A549 (cell line): ENCODE measurements at regions not wholly inside any gene's neighbourhood (a gene's known extent, or its start where the extent isn't known, plus 50 kb on each side); places are given as distances from the start of the nearest gene placed in this dataset.

ENCODE experiments used
- ATAC-seq, 2 experiments: fragments of 200-7000 bp in 1 of 2; fragments of >200 bp in 1 of 2; cut with Nextera tagmentation in 1 of 2; cut with Tn5 transposase in 1 of 2; 3 replicates each; pipeline versions ENCODE4 v1.8.0 to v1.9.1; 2018 to 2020; ENCODE audit warnings: mild to moderate bottlenecking in 1 of 2, moderate library complexity in 1 of 2
- CTCF ChIA-PET: fragments of 300-600 bp; sonication (Branson Sonifier 250); formaldehyde crosslinking; extraction: SDS; loops from one replicate; lab custom pipeline; 2021; ENCODE audit warnings: antibody characterized with exemption, inconsistent platforms; lab: Yijun Ruan, JAX
- POLR2A ChIA-PET: fragments of 350-600 bp; formaldehyde crosslinking; extraction: SDS; loops from one replicate; lab custom pipeline; 2021; ENCODE audit warnings: antibody characterized with exemption, inconsistent platforms; lab: Yijun Ruan, JAX
- DNase-seq, 2 experiments: peaks; one replicate each; pipeline versions ENCODE4 v3.0.0 to v3.0.0-alpha.2; 2011 to 2016; ENCODE audit warnings: low read depth in 1 of 2, low spot score in 1 of 2
- FAIRE-seq: peaks from 2 replicates; lab custom pipeline; 2011; peaks lifted over from hg19 to GRCh38; lab: Jason Lieb, UNC
- H3K27ac ChIP-seq, 2 experiments: fragments of >200 bp; sonication (Bioruptor Twin); formaldehyde crosslinking; 3 replicates each; pipeline ENCODE4 v1.5.1; 2016 to 2017
- H3K4me1 ChIP-seq: fragments of >200 bp; sonication (Bioruptor Twin); formaldehyde crosslinking; 3 replicates; pipeline ENCODE4 v1.6.1; 2016
- H3K4me2 ChIP-seq: fragments of >200 bp; sonication (Bioruptor Twin); formaldehyde crosslinking; 3 replicates; pipeline ENCODE4 v1.6.1; 2016
- H3K4me3 ChIP-seq: fragments of >200 bp; sonication (Bioruptor Twin); formaldehyde crosslinking; 3 replicates; pipeline ENCODE4 v1.5.1; 2016
- H3K9me3 ChIP-seq: fragments of >200 bp; sonication (Bioruptor Twin); formaldehyde crosslinking; 3 replicates; pipeline ENCODE4 v1.6.1; 2016
- CBX8 ChIP-seq: fragments of 200-600 bp; sonication (generic); IDR thresholded peaks from 2 replicates; pipeline ENCODE4 v1.6.1; 2016
- MAFK ChIP-seq: fragments of 450-650 bp; IDR thresholded peaks from 2 replicates; pipeline ENCODE4 v1.6.1; 2014; ENCODE audit not compliant: partially characterized antibody
- NFE2L2 ChIP-seq: fragments of 150-350 bp; conservative IDR thresholded peaks from 2 replicates; pipeline ENCODE4 v1.6.1; 2014; ENCODE audit warnings: low read length
- WGBS: methylation state at CpG from one replicate; pipeline ENCODE4 v1.1.6; 2017; ENCODE audit errors: missing lambda C conversion rate; 5-methylcytosine and 5-hydroxymethylcytosine counted together

GRCh38 chr7:155247479-155248365 is 50.0 kb upstream of the INSIG1 start:
- ChIA-PET POLR2A (interaction anchor here (1.4 kb wide), 1 partner anchor 50 kb away, joined by 3 read pairs; the partner anchor contains the start of gene INSIG1), CTCF (interaction anchor here (1.8 kb wide), 1 partner anchor 97 kb away, joined by 7 read pairs; no protein-coding TSS in a partner anchor)
- WGBS: 56% methylated on average over 14 of the region's 14 CpGs
- Histone ChIP-seq H3K4me1 (no peaks in the 10 kb centered on the region), H3K4me3 (no peak overlapping the region), H3K4me2 (no peak overlapping the region)
- ATAC-seq (no peak), DNase-seq (no peak), FAIRE-seq (no peak)
- TF ChIP-seq MAFK (peak; percentile 65), CBX8 (no peak), NFE2L2 (peak; percentile 62; the same call in 1 of the 2 replicates)
- TF ChIP-seq, all 56 proteins: peak for 2
- Histone ChIP-seq H3K27ac (peak overlapping the region in 1 of 2 experiments; percentile 46; a peak in 1 of 6 replicates), H3K9me3 (no peaks in the 10 kb centered on the region)
